Ramos (cell line): ENCODE measurements at regions not wholly inside any gene's neighbourhood (a gene's known extent, or its start where the extent isn't known, plus 50 kb on each side); places are given as distances from the start of the nearest gene placed in this dataset.
"Not testable (repeated sequence)": the region's sequence is repeated elsewhere in the genome, so short reads cannot be mapped to it uniquely, and the experiment has no call there.

Source experiments
- in situ Hi-C: fragments of 300-500 bp; cut with MboI; formaldehyde crosslinking; loops from one replicate; pipeline ENCODE4 v1.14.3; 2022; ENCODE audit warnings: low sequenced_read_pairs; ENCODE audit not compliant: unreplicated experiment

- in situ Hi-C loops = no loop called here
Observed at GRCh38 chr2:173693044-173693589, 272.1 kb downstream of the SP3 start.

- in situ Hi-C loops = no loop called here
Observed at GRCh38 chr2:173696274-173696673, 268.9 kb downstream of the SP3 start.

- in situ Hi-C loops = no loop called here
Observed at GRCh38 chr2:173697929-173698328, 267.2 kb downstream of the SP3 start.

DNA sequence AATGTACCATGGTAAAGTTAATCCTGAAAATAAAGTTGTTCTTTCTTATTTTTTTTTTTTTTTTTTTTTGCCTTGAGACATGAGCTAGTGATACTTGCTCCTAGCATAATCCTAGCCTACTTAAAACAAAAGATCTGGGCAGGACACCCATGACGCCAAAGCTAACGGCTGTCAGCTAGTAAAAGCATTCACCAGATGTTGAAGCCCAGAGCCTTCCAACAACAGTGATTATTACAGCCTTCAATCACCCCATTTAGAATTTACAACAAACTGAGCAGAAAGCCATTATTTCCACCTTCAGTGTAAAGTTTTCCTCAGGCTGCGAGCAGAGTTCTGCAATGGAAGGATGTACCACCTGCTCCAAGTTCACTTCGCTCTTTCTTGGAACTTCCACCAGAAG, 259.5 kb downstream of the SP3 start:
- in situ Hi-C loops = no loop called here

GRCh38 chr2:173706936-173707335, 258.2 kb downstream of the SP3 start:
- in situ Hi-C loops = no loop called here

- in situ Hi-C loops = no loop called here
Observed at GRCh38 chr2:173708806-173709205, 256.4 kb downstream of the SP3 start.

DNA sequence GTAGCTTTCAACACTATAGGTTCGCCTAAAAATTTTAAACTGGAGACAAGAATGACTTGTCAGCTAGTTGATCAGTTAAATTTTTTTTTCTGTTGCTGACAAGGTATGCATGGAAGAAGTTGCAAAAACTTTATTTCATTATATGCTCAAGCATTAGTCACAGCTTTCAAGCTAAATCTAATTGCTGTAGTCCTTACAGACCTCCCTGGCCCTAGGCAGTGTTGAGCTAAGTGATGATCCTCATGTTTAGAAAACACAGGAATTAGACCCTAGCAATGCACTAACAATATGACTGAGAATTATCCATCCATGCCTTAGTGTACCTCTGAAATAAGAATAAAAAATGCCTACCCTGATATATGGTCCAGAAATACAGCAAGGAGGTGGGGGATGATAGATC, 253.4 kb downstream of the SP3 start:
- in situ Hi-C loops = no loop called here

DNA sequence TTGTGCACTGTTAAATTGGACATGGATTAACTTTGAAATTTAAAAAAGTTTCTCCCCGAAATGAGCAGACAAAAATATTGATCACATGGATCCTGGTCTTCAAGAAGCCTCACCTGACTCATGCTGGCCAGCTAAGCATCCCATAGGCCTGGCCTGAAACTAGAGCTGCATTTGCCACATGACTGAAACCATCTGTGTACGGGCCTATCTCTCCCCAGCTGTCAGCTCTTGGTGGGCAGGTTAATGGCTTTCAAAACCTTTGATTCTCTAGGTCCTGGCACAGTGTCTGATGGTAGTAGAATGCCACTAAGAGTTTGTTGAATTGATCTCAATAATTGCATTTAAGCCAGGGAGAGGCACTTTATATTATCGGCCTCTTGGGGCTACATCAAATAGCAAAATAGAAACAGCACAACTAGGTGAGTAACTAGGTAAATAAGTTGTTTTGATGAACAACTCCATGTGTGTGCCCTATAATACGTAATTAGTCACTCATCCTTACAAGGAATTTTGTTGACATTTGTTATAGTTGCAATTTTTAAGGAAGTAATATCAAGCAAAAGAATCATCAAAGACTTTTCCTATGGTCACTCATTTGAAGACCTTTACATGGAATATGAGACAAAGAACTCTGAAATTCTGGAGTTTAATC, 251.1 kb downstream of the SP3 start:
- in situ Hi-C loops = no loop called here

DNA sequence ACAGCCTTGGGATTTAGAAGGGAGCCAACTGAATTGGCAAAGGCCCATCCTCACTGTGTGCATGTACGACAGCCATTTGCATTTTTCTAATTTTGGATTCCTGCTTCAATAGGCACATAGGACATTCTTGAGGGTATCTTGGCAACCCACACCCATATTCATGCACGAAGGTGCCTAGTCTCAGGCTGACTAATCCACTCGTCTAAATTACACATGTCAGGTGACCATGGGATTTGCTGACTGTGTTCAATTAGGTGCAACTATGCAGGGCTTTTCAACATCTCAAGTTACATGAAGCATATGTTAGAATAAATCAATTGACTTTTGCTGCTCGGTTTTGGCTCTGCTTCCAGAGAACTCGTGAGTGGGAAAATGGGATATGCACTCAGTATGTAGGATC, 249.7 kb downstream of the SP3 start:
- in situ Hi-C loops = no loop called here

- in situ Hi-C loops = no loop called here
Observed at GRCh38 chr2:173716458-173717052, 248.6 kb downstream of the SP3 start.

DNA sequence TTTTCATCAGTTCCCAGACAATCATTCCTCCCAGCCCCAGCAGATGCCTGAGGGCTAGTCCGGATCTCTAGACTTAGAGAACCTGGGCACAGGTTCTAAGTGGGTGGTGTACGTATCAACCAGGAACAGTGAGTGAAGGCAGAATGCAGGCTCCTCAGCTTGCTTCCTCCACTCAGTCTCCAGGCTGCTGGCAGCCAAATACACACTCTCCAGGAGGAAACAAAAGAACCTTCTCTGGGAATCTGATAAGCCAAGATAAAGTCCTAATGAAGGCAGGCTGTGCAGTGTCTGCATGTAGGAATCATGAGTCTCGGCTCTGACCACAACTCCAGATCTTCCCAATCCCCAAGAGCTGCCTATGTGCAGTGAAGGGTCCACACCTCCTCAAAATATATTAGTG, 245.7 kb downstream of the SP3 start:
- in situ Hi-C loops = no loop called here

- in situ Hi-C loops = no loop called here
Observed at GRCh38 chr2:173720306-173720705, 244.9 kb downstream of the SP3 start.

DNA sequence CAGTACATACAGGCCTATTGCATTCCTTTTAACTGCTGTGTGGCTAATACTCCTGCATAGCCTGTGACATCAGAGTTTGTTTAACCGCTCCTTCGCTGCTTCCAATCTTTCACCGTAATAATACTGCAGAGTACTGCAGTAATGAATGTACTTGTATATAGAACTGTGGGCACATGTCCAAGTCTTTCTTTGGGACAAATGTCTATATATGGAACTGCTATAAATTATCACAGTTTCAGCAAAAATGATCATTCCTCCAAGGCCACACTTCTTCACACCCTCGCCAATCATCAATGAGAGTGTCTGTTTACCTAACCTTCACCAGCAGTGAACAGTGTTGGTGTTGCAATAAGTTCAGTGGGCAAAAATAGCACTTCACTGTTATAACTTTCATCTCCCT, 230.4 kb downstream of the SP3 start:
- in situ Hi-C loops = no loop called here

DNA sequence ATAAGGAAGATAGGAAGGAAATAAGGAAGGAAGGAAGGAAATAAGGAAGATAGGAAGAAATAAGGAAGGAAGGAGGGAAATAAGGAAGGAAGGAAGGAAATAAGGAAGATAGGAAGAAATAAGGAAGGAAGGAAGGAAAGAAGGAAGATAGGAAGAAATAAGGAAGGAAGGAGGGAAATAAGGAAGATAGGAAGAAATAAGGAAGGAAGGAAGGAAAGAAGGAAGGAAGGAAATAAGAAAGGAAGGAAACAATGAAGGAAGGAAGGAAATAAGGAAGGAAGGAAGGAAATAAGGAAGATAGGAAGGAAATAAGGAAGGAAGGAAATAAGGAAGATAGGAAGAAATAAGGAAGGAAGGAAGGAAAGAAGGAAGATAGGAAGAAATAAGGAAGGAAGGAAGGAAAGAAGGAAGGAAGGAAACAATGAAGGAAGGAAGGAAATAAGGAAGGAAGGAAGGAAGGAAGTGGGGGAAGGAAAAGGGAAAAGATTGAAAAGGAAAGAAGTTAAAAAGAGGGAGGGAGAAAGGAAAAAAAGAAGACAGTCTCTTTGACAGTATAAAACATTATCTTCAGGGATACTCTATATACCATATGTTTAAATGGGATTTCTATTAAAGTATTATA, 227.1 kb downstream of the SP3 start:
- in situ Hi-C loops = not testable (repeated sequence)

DNA sequence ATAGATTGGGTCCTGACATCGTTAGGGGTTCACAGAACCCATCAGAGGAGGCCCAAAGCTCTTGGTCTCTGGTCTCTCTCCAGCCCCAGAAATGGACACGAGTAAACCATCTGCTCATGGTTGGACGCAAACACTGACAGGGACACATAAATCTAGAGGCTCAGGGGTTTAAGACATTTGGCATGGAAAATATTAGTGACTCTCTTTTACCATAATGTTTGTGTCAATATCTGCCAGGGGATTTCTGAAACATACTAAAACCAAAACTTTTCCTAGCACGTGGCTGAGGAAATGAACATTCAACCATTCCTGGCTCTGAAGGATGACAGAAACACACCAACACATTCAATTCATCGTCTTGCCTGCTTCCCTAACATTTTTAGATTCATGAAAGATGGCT, 226.2 kb downstream of the SP3 start:
- in situ Hi-C loops = no loop called here

DNA sequence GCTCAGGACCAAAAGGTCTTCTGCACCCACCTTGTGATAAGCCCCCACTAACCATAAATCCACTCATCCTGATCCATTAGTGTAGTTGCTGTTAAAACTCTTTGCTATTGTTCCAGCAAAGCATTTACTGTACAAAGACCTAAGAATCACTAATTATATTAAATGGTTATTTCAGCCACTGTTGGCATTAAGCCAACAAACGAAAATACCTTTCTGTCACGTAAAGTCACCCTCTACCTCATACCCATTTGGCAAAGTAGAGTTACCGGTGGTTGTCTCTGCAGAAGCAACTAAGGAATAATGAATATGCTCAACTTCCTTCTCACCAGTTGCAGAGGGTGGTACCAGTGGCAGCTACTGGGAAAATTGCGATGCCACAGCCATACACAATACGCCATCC, 224.5 kb downstream of the SP3 start:
- in situ Hi-C loops = no loop called here

DNA sequence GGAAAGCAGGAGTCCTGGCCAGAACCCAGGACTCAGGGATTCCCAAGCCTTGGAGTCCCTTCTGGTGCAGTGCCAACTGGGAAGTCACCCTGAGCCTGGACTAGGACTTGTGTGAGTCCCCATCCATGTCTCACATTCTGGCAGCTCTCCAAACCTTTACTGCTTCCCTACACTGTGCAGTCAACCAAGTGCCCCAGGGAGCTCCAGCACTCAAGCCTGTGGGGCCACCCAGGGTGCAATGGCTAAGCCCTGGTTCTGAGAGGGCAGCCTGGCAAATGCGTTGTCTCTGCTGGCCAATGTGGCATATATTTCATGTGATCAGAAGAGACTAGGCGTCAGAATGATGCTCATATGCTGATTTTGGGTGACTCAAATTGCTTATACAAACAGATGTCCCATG, 223.4 kb downstream of the SP3 start:
- in situ Hi-C loops = no loop called here

- in situ Hi-C loops = no loop called here
Observed at GRCh38 chr2:173747035-173747434, 218.1 kb downstream of the SP3 start.

- in situ Hi-C loops = no loop called here
Observed at GRCh38 chr2:173749315-173749714, 215.9 kb downstream of the SP3 start.

GRCh38 chr2:173750353-173750801, 214.8 kb downstream of the SP3 start:
- in situ Hi-C loops = loop anchor here (25.0 kb wide), 1 partner anchor 287 kb away; no protein-coding TSS in a partner anchor

DNA sequence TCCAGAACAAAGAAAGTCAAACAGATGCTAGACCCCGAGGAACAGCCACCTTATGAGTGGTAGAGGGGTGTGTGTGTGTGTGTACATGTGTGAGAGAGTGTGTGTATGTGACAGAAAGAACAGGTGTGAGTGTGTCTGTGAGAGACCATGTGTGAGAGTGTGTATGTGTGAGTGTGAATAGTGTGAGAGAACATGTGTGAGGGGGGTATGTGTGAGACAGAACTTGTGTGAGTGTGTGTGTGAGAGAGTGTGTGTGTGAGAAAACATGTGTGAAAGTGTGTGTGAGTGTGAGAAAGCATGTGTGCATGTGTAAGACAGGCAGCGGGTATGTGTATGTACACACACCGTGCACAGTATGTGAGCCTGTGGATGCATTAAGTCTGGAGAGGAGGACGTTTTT, 214.3 kb downstream of the SP3 start:
- in situ Hi-C loops = loop anchor here (25.0 kb wide), 1 partner anchor 286 kb away; no protein-coding TSS in a partner anchor
